ENCODE measurements at regions not wholly inside any gene's neighbourhood (a gene's known extent, or its start where the extent isn't known, plus 50 kb on each side); places are given as distances from the start of the nearest gene placed in this dataset.

DNA sequence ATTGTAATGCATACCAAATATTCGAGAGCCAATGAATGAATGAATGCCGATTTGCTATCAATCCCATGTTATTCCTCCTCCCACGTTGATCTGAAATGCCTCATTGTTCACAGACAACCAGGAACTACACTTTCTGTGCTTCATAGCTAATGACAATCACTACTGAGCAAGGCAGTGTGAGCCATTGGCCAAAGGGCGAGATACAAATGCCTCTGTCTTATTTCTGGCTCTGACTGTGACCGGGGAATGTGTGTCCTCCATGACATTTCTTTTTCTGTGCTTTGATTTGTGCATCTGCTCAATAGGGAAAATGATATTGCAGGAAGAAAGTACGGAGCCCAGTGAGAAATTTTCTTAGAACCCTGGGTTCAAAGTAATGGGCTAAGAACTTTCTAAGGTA, 217.1 kb downstream of the CXCL12 start:
- DNase-seq (ENCODE audit: low read depth), result no peak
- no peak overlapping the region for H3K4me3 ChIP-seq (ENCODE audit: low read length)
- TF ChIP-seq, protein P1, sequence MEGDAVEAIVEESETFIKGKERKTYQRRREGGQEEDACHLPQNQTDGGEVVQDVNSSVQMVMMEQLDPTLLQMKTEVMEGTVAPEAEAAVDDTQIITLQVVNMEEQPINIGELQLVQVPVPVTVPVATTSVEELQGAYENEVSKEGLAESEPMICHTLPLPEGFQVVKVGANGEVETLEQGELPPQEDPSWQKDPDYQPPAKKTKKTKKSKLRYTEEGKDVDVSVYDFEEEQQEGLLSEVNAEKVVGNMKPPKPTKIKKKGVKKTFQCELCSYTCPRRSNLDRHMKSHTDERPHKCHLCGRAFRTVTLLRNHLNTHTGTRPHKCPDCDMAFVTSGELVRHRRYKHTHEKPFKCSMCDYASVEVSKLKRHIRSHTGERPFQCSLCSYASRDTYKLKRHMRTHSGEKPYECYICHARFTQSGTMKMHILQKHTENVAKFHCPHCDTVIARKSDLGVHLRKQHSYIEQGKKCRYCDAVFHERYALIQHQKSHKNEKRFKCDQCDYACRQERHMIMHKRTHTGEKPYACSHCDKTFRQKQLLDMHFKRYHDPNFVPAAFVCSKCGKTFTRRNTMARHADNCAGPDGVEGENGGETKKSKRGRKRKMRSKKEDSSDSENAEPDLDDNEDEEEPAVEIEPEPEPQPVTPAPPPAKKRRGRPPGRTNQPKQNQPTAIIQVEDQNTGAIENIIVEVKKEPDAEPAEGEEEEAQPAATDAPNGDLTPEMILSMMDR (IDR thresholded peaks at IDR 0.05; ENCODE audit: insufficient read depth, low read depth, low read length, missing control alignments), result no peak

DNA sequence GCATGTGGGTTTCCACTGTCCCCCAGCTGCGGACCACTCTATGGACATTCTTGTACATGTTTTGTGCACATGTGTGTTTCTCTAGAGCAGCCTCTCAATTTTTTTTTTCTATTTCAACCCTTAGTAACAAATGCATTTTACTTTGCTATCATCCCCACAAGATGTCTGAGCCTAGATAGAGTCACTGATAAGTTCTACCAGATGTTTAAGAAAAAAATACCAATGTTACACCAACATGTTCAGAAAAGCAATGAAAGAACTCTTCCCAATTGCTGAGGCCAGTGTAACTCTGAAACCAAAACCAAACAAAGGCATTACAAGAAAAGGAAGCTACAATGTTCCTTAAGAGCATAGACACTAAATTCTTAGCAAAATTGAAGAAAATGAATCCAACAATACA, 218.5 kb downstream of the CXCL12 start:
- TF ChIP-seq, protein P1 (IDR thresholded peaks at IDR 0.05; ENCODE audit: insufficient read depth, low read depth, low read length, missing control alignments), result no peak
- H3K4me3 ChIP-seq (ENCODE audit: low read length), result no peak overlapping the region
- no peak for DNase-seq (ENCODE audit: low read depth)

DNA sequence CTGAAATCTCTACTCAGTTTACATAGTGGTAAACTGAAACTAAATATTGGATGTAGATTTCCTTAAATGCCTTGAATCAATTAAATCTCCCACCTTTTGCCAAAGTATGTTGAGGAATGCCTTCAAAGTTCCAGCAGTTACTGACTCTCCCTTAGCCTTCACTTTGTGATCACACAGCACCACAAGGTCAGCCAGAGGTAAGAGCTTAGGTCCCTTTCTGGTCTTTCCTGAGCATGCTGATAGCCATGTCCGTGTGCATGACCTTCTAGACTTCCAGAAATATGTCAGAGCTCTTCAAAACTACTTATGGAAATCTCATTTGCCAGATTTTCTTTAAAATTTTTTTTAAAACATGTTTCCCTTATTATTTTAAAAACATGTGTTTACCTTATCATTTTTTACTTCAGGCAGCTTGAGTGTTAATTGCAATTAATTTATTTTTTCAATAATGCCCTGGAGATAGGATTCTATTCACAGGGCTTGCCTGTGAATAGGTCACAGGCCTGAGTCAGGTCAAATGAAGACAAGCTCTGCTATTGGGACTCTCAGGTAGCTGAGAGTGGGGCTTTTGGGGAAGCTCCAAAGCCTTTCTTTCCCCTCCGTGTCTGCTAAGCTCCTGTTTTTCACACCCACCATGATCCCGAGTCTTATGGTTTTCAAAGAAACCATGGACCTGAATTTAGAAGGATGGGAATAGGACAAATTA, 220.5 kb downstream of the CXCL12 start:
- TF ChIP-seq, protein P1 (IDR thresholded peaks at IDR 0.05; ENCODE audit: insufficient read depth, low read depth, low read length, missing control alignments), result no peak
- H3K4me3 ChIP-seq (ENCODE audit: low read length), result no peak overlapping the region
- DNase-seq (ENCODE audit: low read depth), result no peak

- DNase-seq (ENCODE audit: low read depth), result no peak
- TF ChIP-seq, protein P1 (IDR thresholded peaks at IDR 0.05; ENCODE audit: insufficient read depth, low read depth, low read length, missing control alignments), result no peak
- no peak overlapping the region for H3K4me3 ChIP-seq (ENCODE audit: low read length)
Observed at GRCh38 chr10:44161184-44161583, 223.7 kb downstream of the CXCL12 start.

DNA sequence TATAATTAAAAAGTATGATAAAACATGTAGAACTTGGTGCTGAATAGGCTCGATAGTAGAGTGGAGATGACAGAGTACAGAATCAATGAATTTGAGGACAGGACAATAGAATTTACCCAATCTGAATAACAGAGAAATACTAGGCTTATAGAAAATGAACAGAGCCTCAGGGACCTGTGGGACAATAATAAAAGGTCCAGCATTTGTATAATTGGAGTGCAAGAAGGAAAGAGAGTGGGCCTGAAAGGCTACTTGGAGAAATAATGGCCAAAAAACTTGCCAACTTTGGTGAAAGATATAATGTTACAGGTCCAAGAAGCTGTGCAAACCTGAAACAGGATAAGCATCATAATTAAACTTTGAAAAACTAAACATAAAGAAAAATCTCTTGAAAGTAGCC, 227.3 kb downstream of the CXCL12 start:
- DNase-seq (ENCODE audit: low read depth), result no peak
- H3K4me3 ChIP-seq (ENCODE audit: low read length), result no peak overlapping the region
- TF ChIP-seq, protein P1 (IDR thresholded peaks at IDR 0.05; ENCODE audit: insufficient read depth, low read depth, low read length, missing control alignments), result no peak

DNA sequence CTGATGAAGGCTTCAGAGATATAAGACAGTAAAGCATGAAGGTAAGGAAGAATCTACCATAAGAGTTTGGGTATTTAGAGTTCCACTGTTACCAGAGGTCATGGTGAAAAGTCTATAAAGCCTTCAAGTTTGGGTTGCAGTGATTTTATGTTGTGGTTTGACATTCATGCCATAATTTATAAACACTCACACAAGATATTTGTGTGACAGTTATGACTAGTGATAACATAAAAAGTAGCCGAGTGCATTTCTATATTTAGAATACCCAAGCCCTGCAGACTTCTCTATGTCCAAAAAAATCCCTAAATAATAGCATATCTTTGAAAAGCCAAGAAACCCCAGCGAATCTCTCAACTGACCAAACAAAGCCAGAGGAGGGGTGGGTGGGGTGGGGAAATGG, 229.9 kb downstream of the CXCL12 start:
- DNase-seq (ENCODE audit: low read depth), result no peak
- TF ChIP-seq, protein P1 (IDR thresholded peaks at IDR 0.05; ENCODE audit: insufficient read depth, low read depth, low read length, missing control alignments), result no peak
- H3K4me3 ChIP-seq (ENCODE audit: low read length), result no peak overlapping the region

Measured in epithelial cell of esophagus (primary cell).